SK-N-SH treated with all-trans-retinoic acid at 6 μM for 48 hours (cell line): ENCODE measurements at regions not wholly inside any gene's neighbourhood (a gene's known extent, or its start where the extent isn't known, plus 50 kb on each side); places are given as distances from the start of the nearest gene placed in this dataset.

Experiments
- ATAC-seq: fragments of 200-7000 bp; cut with Tn5 transposase; 3 replicates; pipeline ENCODE4 v1.9.1; 2020; ENCODE audit warnings: mild to moderate bottlenecking, moderate library complexity
- ARNTL ChIP-seq: fragments of 450-650 bp; formaldehyde crosslinking; IDR thresholded peaks from 2 replicates; pipeline ENCODE4 v1.5.0; 2020; ENCODE audit warnings: low read depth, mild to moderate bottlenecking, moderate library complexity, borderline replicate concordance
- CREB5 ChIP-seq: fragments of 250-450 bp; sonication (Bioruptor Pico); IDR thresholded peaks from 2 replicates; pipeline ENCODE4 v1.5.1; 2020; ENCODE audit warnings: low read depth, mild to moderate bottlenecking, moderate library complexity
- CSDC2 ChIP-seq: fragments of 250-450 bp; sonication (Bioruptor Pico); IDR thresholded peaks from 2 replicates; pipeline ENCODE4 v1.5.0; 2020; ENCODE audit warnings: mild to moderate bottlenecking, moderate library complexity
- CSRNP3 ChIP-seq: fragments of 250-450 bp; sonication (Bioruptor Pico); IDR thresholded peaks from 2 replicates; pipeline ENCODE4 v1.5.1; 2021; ENCODE audit warnings: mild to moderate bottlenecking, moderate library complexity
- ESRRG ChIP-seq: fragments of 250-450 bp; sonication (Bioruptor Pico); IDR thresholded peaks from 2 replicates; pipeline ENCODE4 v1.6.1; 2021; ENCODE audit warnings: mild to moderate bottlenecking
- OSR1 ChIP-seq: fragments of 250-450 bp; sonication (Bioruptor Pico); IDR thresholded peaks from 2 replicates; pipeline ENCODE4 v1.8.0; 2022; ENCODE audit warnings: moderate library complexity, mild to moderate bottlenecking, inconsistent platforms
- PATZ1 ChIP-seq: fragments of 250-450 bp; sonication (Bioruptor Pico); IDR thresholded peaks from 2 replicates; pipeline ENCODE4 v1.8.0; 2020; ENCODE audit warnings: mild to moderate bottlenecking, moderate library complexity, borderline replicate concordance
- POU6F1 ChIP-seq: fragments of 250-450 bp; sonication (Bioruptor Pico); IDR thresholded peaks from 2 replicates; pipeline ENCODE4 v1.8.0; 2021; ENCODE audit warnings: low read depth, mild to moderate bottlenecking, moderate library complexity, borderline replicate concordance
- RARB ChIP-seq: fragments of 250-450 bp; sonication (Bioruptor Pico); IDR thresholded peaks from 2 replicates; pipeline ENCODE4 v1.8.0; 2021; ENCODE audit warnings: mild to moderate bottlenecking, moderate library complexity
- SNAI2 ChIP-seq: fragments of 250-450 bp; sonication (Bioruptor Pico); IDR thresholded peaks from 2 replicates; pipeline ENCODE4 v1.5.0; 2020; ENCODE audit warnings: mild to moderate bottlenecking, moderate library complexity
- TCF4 ChIP-seq: fragments of 250-450 bp; sonication (Bioruptor Pico); IDR thresholded peaks from 2 replicates; pipeline ENCODE4 v1.8.0; 2021; ENCODE audit warnings: mild to moderate bottlenecking, moderate library complexity, borderline replicate concordance
- TSHZ2 ChIP-seq: fragments of 250-450 bp; sonication (Bioruptor Pico); IDR thresholded peaks from 2 replicates; pipeline ENCODE4 v1.5.0; 2020; ENCODE audit warnings: mild to moderate bottlenecking, moderate library complexity
- ZC3H10 ChIP-seq: fragments of 250-450 bp; sonication (Bioruptor Pico); IDR thresholded peaks from 2 replicates; pipeline ENCODE4 v1.5.1; 2021; ENCODE audit warnings: mild to moderate bottlenecking, moderate library complexity
- ZFP3 ChIP-seq: fragments of 250-450 bp; sonication (Bioruptor Pico); IDR thresholded peaks from 2 replicates; pipeline ENCODE4 v1.5.0; 2020; ENCODE audit warnings: mild to moderate bottlenecking, moderate library complexity
- ZFP30 ChIP-seq: fragments of 450-650 bp; formaldehyde crosslinking; IDR thresholded peaks from 2 replicates; pipeline ENCODE4 v1.5.0; 2022; ENCODE audit warnings: mild to moderate bottlenecking, moderate library complexity
- ZNF565 ChIP-seq: fragments of 450-650 bp; formaldehyde crosslinking; conservative IDR thresholded peaks from 2 replicates; pipeline ENCODE4 v1.5.0; 2020; ENCODE audit warnings: low read depth, mild to moderate bottlenecking, moderate library complexity
- ZNF70 ChIP-seq: fragments of 450-650 bp; formaldehyde crosslinking; IDR thresholded peaks from 2 replicates; pipeline ENCODE4 v1.5.0; 2020; ENCODE audit warnings: mild to moderate bottlenecking, moderate library complexity
- ZNF8 ChIP-seq: fragments of 450-650 bp; formaldehyde crosslinking; IDR thresholded peaks from 2 replicates; pipeline ENCODE4 v1.5.0; 2020; ENCODE audit warnings: mild to moderate bottlenecking, moderate library complexity

GRCh38 chr11:33551051-33551450 lies 149.6 kb downstream of the C11orf91 start:
- ATAC-seq, result no peak; the same call in 2 of the 3 replicates
- TF ChIP-seq SNAI2 (CRISPR knock-in tag), result no peak
- TF ChIP-seq OSR1, result no peak
- TF ChIP-seq POU6F1 (CRISPR knock-in tag), result no peak
- no peak for TF ChIP-seq PATZ1 (CRISPR knock-in tag)
- no peak for TF ChIP-seq ZC3H10 (CRISPR knock-in tag)
- no peak for TF ChIP-seq ZNF70
- TF ChIP-seq ZNF8, result no peak
- TF ChIP-seq ZFP30, result no peak
- TF ChIP-seq TSHZ2, result no peak

GRCh38 chr11:33549483-33549882 lies 151.1 kb downstream of the C11orf91 start:
- TF ChIP-seq ZFP30, result no peak
- TF ChIP-seq CSRNP3, result no peak
- no peak for TF ChIP-seq CSDC2 (CRISPR knock-in tag)
- no peak for TF ChIP-seq POU6F1 (CRISPR knock-in tag)
- TF ChIP-seq ZFP3 (CRISPR knock-in tag), result no peak
- TF ChIP-seq ZNF8, result no peak
- no peak for TF ChIP-seq ARNTL
- ATAC-seq, result no peak

- TF ChIP-seq CREB5, result no peak
- no peak for TF ChIP-seq PATZ1 (CRISPR knock-in tag)
- no peak for TF ChIP-seq SNAI2 (CRISPR knock-in tag)
- TF ChIP-seq POU6F1 (CRISPR knock-in tag), result no peak
- TF ChIP-seq ZNF565 (CRISPR knock-in tag), result no peak
- no peak for TF ChIP-seq ZNF8
- TF ChIP-seq ZC3H10 (CRISPR knock-in tag), result no peak
- no peak for TF ChIP-seq TCF4 (CRISPR knock-in tag)
- no peak for TF ChIP-seq ESRRG (CRISPR knock-in tag)
- TF ChIP-seq RARB (CRISPR knock-in tag), result no peak
These were observed 154.7 kb downstream of the C11orf91 start for GRCh38 chr11:33545931-33546330.

More at GRCh38 chr11:33545931-33546330, 154.7 kb downstream of the C11orf91 start:
- ATAC-seq, result peak; percentile 57
